Coronary artery (tissue), 2 donors: ENCODE measurements at regions not wholly inside any gene's neighbourhood (a gene's known extent, or its start where the extent isn't known, plus 50 kb on each side); places are given as distances from the start of the nearest gene placed in this dataset.

Experiments
- DNase-seq: peaks from one replicate; pipeline ENCODE4 v3.0.0-alpha.2; 2017; ENCODE audit warnings: low spot score
- H3K27ac ChIP-seq, 2 donors: fragments of 200-600 bp; sonication (generic); one replicate each; pipeline ENCODE4 v1.5.1; 2016 to 2019
- H3K4me3 ChIP-seq: fragments of 200-600 bp; sonication (generic); 2 replicates; pipeline ENCODE4 v1.5.1; 2016; ENCODE audit warnings: mild to moderate bottlenecking, moderate library complexity
- CTCF ChIP-seq: fragments of 200-600 bp; sonication (generic); IDR thresholded peaks from one replicate; pipeline ENCODE4 v1.5.1; 2019; ENCODE audit warnings: antibody characterized with exemption

GRCh38 chr13:24614306-24615080 is 65.7 kb upstream of the ATP12A start:
- H3K4me3 ChIP-seq, result no peak overlapping the region
- no peak overlapping the region for H3K27ac ChIP-seq

GRCh38 chr13:24615114-24615513 is 65.1 kb upstream of the ATP12A start:
- DNase-seq, result no peak
- TF ChIP-seq CTCF, result no peak
- Histone ChIP-seq H3K4me3 (no peak overlapping the region), H3K27ac (no peak overlapping the region)

More at GRCh38 chr13:24614306-24615080, 65.7 kb upstream of the ATP12A start:
- TF ChIP-seq CTCF, result no peak
- peak; percentile 56 for DNase-seq

- DNase-seq, result no peak
- no peak overlapping the region for H3K4me3 ChIP-seq
- no peak overlapping the region for H3K27ac ChIP-seq
- no peak for TF ChIP-seq CTCF
Observed at GRCh38 chr13:24615911-24616472, 64.2 kb upstream of the ATP12A start.

GRCh38 chr13:24616514-24616913 is 63.7 kb upstream of the ATP12A start:
- no peak for TF ChIP-seq CTCF
- Histone ChIP-seq H3K4me3 (no peak overlapping the region), H3K27ac (no peak overlapping the region)
- no peak for DNase-seq

- no peak for TF ChIP-seq CTCF
- DNase-seq, result no peak
- H3K4me3 ChIP-seq, result no peak overlapping the region
- no peak overlapping the region for H3K27ac ChIP-seq
Observed at GRCh38 chr13:24617256-24618010, 62.8 kb upstream of the ATP12A start.

- Histone ChIP-seq H3K27ac (no peak overlapping the region), H3K4me3 (no peak overlapping the region)
- DNase-seq, result no peak
- TF ChIP-seq CTCF, result no peak
Observed at GRCh38 chr13:24618011-24618955, 61.9 kb upstream of the ATP12A start.
